Peyer's patch (tissue), 4 donors: ENCODE measurements at regions not wholly inside any gene's neighbourhood (a gene's known extent, or its start where the extent isn't known, plus 50 kb on each side); places are given as distances from the start of the nearest gene placed in this dataset.

Source experiments
- CTCF ChIP-seq, 6 experiments: fragments of 450-650 bp in 4 of 6; fragments of 200-600 bp in 2 of 6; sonication (generic) in 1 of 6; IDR thresholded peaks; one replicate each; pipeline ENCODE4 v1.5.1; 2017 to 2019; ENCODE audit warnings: antibody characterized with exemption in 6 of 6, mild to moderate bottlenecking in 3 of 6, moderate library complexity in 1 of 6
- POLR2A ChIP-seq, 2 donors: fragments of 450-650 bp; IDR thresholded peaks; one replicate each; pipeline ENCODE4 v1.5.1; 2017; ENCODE audit warnings: antibody characterized with exemption in 2 of 2, mild to moderate bottlenecking in 2 of 2, moderate library complexity in 2 of 2

- TF ChIP-seq CTCF (IDR thresholded peaks at IDR 0.05) (no peak), POLR2A (IDR thresholded peaks at IDR 0.05) (no peak)
These were observed 117.6 kb downstream of the MRPL39 start for GRCh38 chr21:25489673-25490072.
